HG03280 (cell line): ENCODE measurements at regions not wholly inside any gene's neighbourhood (a gene's known extent, or its start where the extent isn't known, plus 50 kb on each side); places are given as distances from the start of the nearest gene placed in this dataset.
A peak's percentile ranks its signal among the peaks of the same experiment; 100 is the strongest.

Source experiments
- ATAC-seq: cut with Tn5 transposase; IDR thresholded peaks from one replicate; pipeline ENCODE4 v1.9.1; 2021; ENCODE audit warnings: mild to moderate bottlenecking, moderate library complexity; ENCODE audit not compliant: unreplicated experiment

GRCh38 chr4:23355258-23355657, 534.6 kb downstream of the PPARGC1A start:
- no peak for ATAC-seq

GRCh38 chr4:23353200-23353599, 536.6 kb downstream of the PPARGC1A start:
- ATAC-seq: no peak

GRCh38 chr4:23348789-23349498, 540.9 kb downstream of the PPARGC1A start:
- ATAC-seq: no peak

GRCh38 chr4:23337292-23337691, 552.6 kb downstream of the PPARGC1A start:
- no peak for ATAC-seq

- peak; percentile 78 for ATAC-seq
Measured at GRCh38 chr4:23333946-23334878, 555.6 kb downstream of the PPARGC1A start.

GRCh38 chr4:23333556-23333945, 556.3 kb downstream of the PPARGC1A start:
- peak; percentile 13 for ATAC-seq

- no peak for ATAC-seq
Measured at GRCh38 chr4:23332313-23332712, 557.5 kb downstream of the PPARGC1A start.

- no peak for ATAC-seq
Measured at GRCh38 chr4:23327120-23327519, 562.7 kb downstream of the PPARGC1A start.

- no peak for ATAC-seq
Measured at GRCh38 chr4:23324021-23324690, 565.7 kb downstream of the PPARGC1A start.

GRCh38 chr4:23323436-23323835, 566.4 kb downstream of the PPARGC1A start:
- no peak for ATAC-seq

- no peak for ATAC-seq
Measured at GRCh38 chr4:23322732-23323131, 567.1 kb downstream of the PPARGC1A start.

- no peak for ATAC-seq
Measured at GRCh38 chr4:23320931-23321587, 568.8 kb downstream of the PPARGC1A start.

GRCh38 chr4:23312686-23313085, 577.2 kb downstream of the PPARGC1A start:
- no peak for ATAC-seq

GRCh38 chr4:23311983-23312382, 577.9 kb downstream of the PPARGC1A start:
- ATAC-seq: no peak

GRCh38 chr4:23305026-23305425, 584.8 kb downstream of the PPARGC1A start:
- ATAC-seq: no peak

- no peak for ATAC-seq
Measured at GRCh38 chr4:23298371-23298770, 591.5 kb downstream of the PPARGC1A start.

- ATAC-seq: no peak
Measured at GRCh38 chr4:23297327-23297726, 592.5 kb downstream of the PPARGC1A start.

- no peak for ATAC-seq
Measured at GRCh38 chr4:23291139-23291538, 598.4 kb downstream of the GBA3 start.

- no peak for ATAC-seq
Measured at GRCh38 chr4:23290656-23291055, 597.9 kb downstream of the GBA3 start.

- no peak for ATAC-seq
Measured at GRCh38 chr4:23279377-23279986, 586.7 kb downstream of the GBA3 start.

GRCh38 chr4:23278845-23279244, 586.1 kb downstream of the GBA3 start:
- no peak for ATAC-seq
